Nephron (organoid): ENCODE measurements at regions not wholly inside any gene's neighbourhood (a gene's known extent, or its start where the extent isn't known, plus 50 kb on each side); places are given as distances from the start of the nearest gene placed in this dataset.
A peak's percentile ranks its signal among the peaks of the same experiment; 100 is the strongest.

ENCODE experiments used
- H3K27ac Mint-ChIP-seq, 3 experiments: 2 replicates each; pipeline ENCODE4 v1.8.0; 2020; ENCODE audit warnings: mixed read lengths in 3 of 3, mild to moderate bottlenecking in 2 of 3, moderate library complexity in 1 of 3
- H3K27me3 Mint-ChIP-seq: 2 replicates; pipeline ENCODE4 v1.8.0; 2021; ENCODE audit warnings: low read depth, mild to moderate bottlenecking, moderate library complexity, mixed read lengths
- H3K36me3 Mint-ChIP-seq: 2 replicates; pipeline ENCODE4 v1.8.0; 2020; ENCODE audit warnings: low read depth, mixed read lengths
- H3K4me1 Mint-ChIP-seq: 2 replicates; pipeline ENCODE4 v1.8.0; 2020; ENCODE audit warnings: mixed read lengths
- H3K4me3 Mint-ChIP-seq, 3 experiments: 2 replicates each; pipeline ENCODE4 v1.8.0; 2020; ENCODE audit warnings: mild to moderate bottlenecking in 3 of 3, mixed read lengths in 3 of 3, moderate library complexity in 2 of 3
- H3K9me3 Mint-ChIP-seq: 2 replicates; pipeline ENCODE4 v1.8.0; 2020; ENCODE audit warnings: mixed read lengths
- TF ChIP-seq, protein P1 (sequence below), 3 experiments: fragments of 200-600 bp; sonication (generic); IDR thresholded peaks; one replicate each; pipeline ENCODE4 v1.5.0; 2021; ENCODE audit warnings: antibody characterized with exemption in 3 of 3; ENCODE audit not compliant: unreplicated experiment in 3 of 3

DNA sequence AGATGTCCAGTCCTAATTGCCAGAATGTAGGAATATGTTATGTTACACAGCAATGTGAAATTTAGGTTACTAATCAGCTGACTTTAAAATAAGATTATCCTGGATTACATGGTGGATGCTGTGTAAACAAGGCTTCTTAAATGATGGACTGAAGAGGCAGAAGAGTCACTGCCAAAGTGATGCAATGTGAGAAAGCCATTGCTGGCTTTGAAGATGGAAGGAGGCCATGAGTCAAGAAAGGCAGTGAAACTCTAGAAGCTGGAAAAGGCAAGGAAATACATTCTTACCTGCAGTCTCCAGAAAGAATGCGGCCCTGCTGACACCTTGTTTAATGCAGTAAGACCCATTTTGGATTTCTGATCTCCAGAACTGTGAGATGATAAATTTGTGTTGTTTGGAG lies 179.1 kb upstream of the ZPLD1 start:
- H3K27me3 Mint-ChIP-seq, result no peaks in the 10 kb centered on the region
- H3K36me3 Mint-ChIP-seq, result no peaks in the 10 kb centered on the region
- H3K4me3 Mint-ChIP-seq, result no peak overlapping the region
- H3K4me1 Mint-ChIP-seq, result peaks cover 6% of the 10 kb centered on the region
- no peak overlapping the region for H3K27ac Mint-ChIP-seq
- no peaks in the 10 kb centered on the region for H3K9me3 Mint-ChIP-seq
- TF ChIP-seq, protein P1, sequence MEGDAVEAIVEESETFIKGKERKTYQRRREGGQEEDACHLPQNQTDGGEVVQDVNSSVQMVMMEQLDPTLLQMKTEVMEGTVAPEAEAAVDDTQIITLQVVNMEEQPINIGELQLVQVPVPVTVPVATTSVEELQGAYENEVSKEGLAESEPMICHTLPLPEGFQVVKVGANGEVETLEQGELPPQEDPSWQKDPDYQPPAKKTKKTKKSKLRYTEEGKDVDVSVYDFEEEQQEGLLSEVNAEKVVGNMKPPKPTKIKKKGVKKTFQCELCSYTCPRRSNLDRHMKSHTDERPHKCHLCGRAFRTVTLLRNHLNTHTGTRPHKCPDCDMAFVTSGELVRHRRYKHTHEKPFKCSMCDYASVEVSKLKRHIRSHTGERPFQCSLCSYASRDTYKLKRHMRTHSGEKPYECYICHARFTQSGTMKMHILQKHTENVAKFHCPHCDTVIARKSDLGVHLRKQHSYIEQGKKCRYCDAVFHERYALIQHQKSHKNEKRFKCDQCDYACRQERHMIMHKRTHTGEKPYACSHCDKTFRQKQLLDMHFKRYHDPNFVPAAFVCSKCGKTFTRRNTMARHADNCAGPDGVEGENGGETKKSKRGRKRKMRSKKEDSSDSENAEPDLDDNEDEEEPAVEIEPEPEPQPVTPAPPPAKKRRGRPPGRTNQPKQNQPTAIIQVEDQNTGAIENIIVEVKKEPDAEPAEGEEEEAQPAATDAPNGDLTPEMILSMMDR (IDR thresholded peaks at IDR 0.05; ENCODE audit: unreplicated experiment in 3 of 3), result no peak

GRCh38 chr3:102258666-102259227 lies 176.1 kb upstream of the ZPLD1 start:
- H3K27me3 Mint-ChIP-seq, result no peaks in the 10 kb centered on the region
- peaks cover 6% of the 10 kb centered on the region for H3K4me1 Mint-ChIP-seq
- peak overlapping the region in 1 of 3 experiments; percentile 42 for H3K27ac Mint-ChIP-seq
- TF ChIP-seq, protein P1 (IDR thresholded peaks at IDR 0.05; ENCODE audit: unreplicated experiment in 3 of 3), result no peak
- no peaks in the 10 kb centered on the region for H3K9me3 Mint-ChIP-seq
- H3K36me3 Mint-ChIP-seq, result no peaks in the 10 kb centered on the region
- H3K4me3 Mint-ChIP-seq, result no peak overlapping the region

DNA sequence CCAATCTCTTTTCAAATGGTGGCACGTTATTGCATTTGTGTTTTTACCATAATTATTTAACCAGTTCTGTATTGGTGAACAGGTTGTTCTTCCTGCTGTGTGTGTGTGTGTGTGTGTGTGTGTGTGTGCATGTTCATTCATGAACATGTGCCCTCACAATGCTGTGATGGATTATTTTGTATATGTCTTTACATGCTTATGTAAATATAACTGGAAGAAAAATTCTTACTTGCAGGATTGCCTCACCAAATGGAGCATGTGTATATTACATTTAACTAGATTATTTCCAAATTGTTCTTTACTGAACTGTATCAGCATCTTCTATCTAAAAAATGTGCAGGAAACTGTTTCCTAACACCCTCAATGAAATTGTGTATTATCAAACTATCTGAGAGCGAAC lies 175.2 kb upstream of the ZPLD1 start:
- Mint-ChIP-seq H3K4me3 (no peak overlapping the region), H3K4me1 (peaks cover 6% of the 10 kb centered on the region), H3K27me3 (no peaks in the 10 kb centered on the region), H3K27ac (peak overlapping the region in 1 of 3 experiments; percentile 30), H3K36me3 (no peaks in the 10 kb centered on the region), H3K9me3 (no peaks in the 10 kb centered on the region)
- TF ChIP-seq, protein P1 (IDR thresholded peaks at IDR 0.05; ENCODE audit: unreplicated experiment in 3 of 3), result no peak

- H3K4me3 Mint-ChIP-seq, result no peak overlapping the region
- H3K4me1 Mint-ChIP-seq, result peaks cover 10% of the 10 kb centered on the region
- no peaks in the 10 kb centered on the region for H3K9me3 Mint-ChIP-seq
- H3K27ac Mint-ChIP-seq, result peak overlapping the region in 2 of 3 experiments; percentile 18 to 25
- no peaks in the 10 kb centered on the region for H3K36me3 Mint-ChIP-seq
- H3K27me3 Mint-ChIP-seq, result no peaks in the 10 kb centered on the region
- TF ChIP-seq, protein P1 (IDR thresholded peaks at IDR 0.05; ENCODE audit: unreplicated experiment in 3 of 3), result no peak
Observed at GRCh38 chr3:102265720-102266119, 169.1 kb upstream of the ZPLD1 start.

DNA sequence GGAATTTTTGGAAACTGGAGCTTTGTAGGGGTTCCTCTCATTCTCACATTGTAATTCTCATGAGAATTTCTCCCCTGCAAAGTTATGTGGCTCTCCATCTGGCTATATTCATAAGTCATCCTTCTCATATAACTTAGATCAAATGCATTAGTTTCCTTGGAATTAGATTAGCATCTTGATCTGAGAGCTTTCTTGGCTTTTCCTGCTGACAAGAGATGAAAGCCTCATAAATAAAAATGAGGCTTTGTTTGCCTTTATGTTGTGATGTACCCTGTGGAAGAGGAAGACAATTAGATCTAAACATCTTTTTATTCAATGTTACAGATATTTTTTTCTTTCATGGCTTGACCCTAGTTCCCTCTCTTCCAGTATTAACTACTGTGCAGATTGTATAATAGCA lies 165.4 kb upstream of the ZPLD1 start:
- H3K4me1 Mint-ChIP-seq, result peaks cover 10% of the 10 kb centered on the region
- H3K27ac Mint-ChIP-seq, result peak overlapping the region in 1 of 3 experiments; percentile 15
- no peaks in the 10 kb centered on the region for H3K9me3 Mint-ChIP-seq
- no peaks in the 10 kb centered on the region for H3K36me3 Mint-ChIP-seq
- H3K4me3 Mint-ChIP-seq, result no peak overlapping the region
- H3K27me3 Mint-ChIP-seq, result no peaks in the 10 kb centered on the region
- TF ChIP-seq, protein P1 (IDR thresholded peaks at IDR 0.05; ENCODE audit: unreplicated experiment in 3 of 3), result no peak

DNA sequence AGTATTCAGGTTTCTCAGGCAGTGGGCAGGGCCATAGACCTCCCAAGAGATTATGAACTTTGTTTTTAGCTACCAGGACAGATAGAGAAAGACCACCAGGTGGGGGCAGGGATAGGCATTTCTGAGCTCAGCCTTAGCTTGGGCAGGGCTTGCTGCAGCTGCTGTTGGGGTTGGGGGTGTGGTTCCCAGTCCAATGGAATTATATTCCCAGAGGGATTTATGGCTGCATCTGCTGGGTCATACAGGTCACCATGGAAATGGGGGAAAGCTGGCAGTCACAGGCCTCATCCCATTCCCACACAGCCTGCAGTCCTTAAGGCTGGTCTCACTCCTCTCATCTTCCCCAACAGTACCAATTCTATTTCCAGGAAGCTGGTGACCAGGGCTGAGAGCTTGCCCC lies 144.6 kb upstream of the ZPLD1 start:
- TF ChIP-seq, protein P1 (IDR thresholded peaks at IDR 0.05; ENCODE audit: unreplicated experiment in 3 of 3), result no peak
- H3K27me3 Mint-ChIP-seq, result peaks cover 3% of the 10 kb centered on the region
- H3K9me3 Mint-ChIP-seq, result peaks cover 36% of the 10 kb centered on the region
- H3K4me3 Mint-ChIP-seq, result no peak overlapping the region
- H3K4me1 Mint-ChIP-seq, result no peaks in the 10 kb centered on the region
- H3K36me3 Mint-ChIP-seq, result no peaks in the 10 kb centered on the region
- H3K27ac Mint-ChIP-seq, result no peak overlapping the region
